Hematopoietic multipotent progenitor cell treated with erythropoietin and hydrocortisone succinate and interleukin-3 and kit ligand, for 4 days (in vitro differentiated cells): ENCODE measurements at regions not wholly inside any gene's neighbourhood (a gene's known extent, or its start where the extent isn't known, plus 50 kb on each side); places are given as distances from the start of the nearest gene placed in this dataset.
"Not testable (repeated sequence)": the region's sequence is repeated elsewhere in the genome, so short reads cannot be mapped to it uniquely, and the experiment has no call there.

Experiments used
- DNase-seq: peaks from one replicate; pipeline ENCODE4 v3.0.0-alpha.2; 2015

- DNase-seq, result peak; percentile 51
These were observed 173.3 kb upstream of the BET1 start for GRCh38 chr7:94177441-94177840.

- peak; percentile 7 for DNase-seq
These were observed 174.1 kb upstream of the BET1 start for GRCh38 chr7:94178230-94178629.

- DNase-seq, result no peak
These were observed 175.3 kb upstream of the BET1 start for GRCh38 chr7:94179466-94179865.

- no peak for DNase-seq
These were observed 177.9 kb upstream of the BET1 start for GRCh38 chr7:94182066-94182465.

- DNase-seq, result no peak
These were observed 178.6 kb upstream of the BET1 start for GRCh38 chr7:94182721-94183120.

GRCh38 chr7:94183289-94183749 lies 179.2 kb upstream of the BET1 start:
- DNase-seq, result no peak

- no peak for DNase-seq
These were observed 179.7 kb upstream of the BET1 start for GRCh38 chr7:94183891-94184290.

GRCh38 chr7:94188350-94188749 lies 184.2 kb upstream of the BET1 start:
- DNase-seq, result no peak

- no peak for DNase-seq
These were observed 186.5 kb upstream of the BET1 start for GRCh38 chr7:94190599-94191061.

GRCh38 chr7:94194426-94194825 lies 190.3 kb upstream of the BET1 start:
- not testable (repeated sequence) for DNase-seq

GRCh38 chr7:94195201-94195600 lies 191.0 kb upstream of the BET1 start:
- DNase-seq, result no peak

- no peak for DNase-seq
These were observed 191.7 kb upstream of the BET1 start for GRCh38 chr7:94195813-94196212.

GRCh38 chr7:94205529-94205928 lies 189.2 kb upstream of the COL1A2 start:
- no peak for DNase-seq

- no peak for DNase-seq
These were observed 188.4 kb upstream of the COL1A2 start for GRCh38 chr7:94206295-94206694.

GRCh38 chr7:94212160-94212559 lies 182.5 kb upstream of the COL1A2 start:
- DNase-seq, result no peak

GRCh38 chr7:94216944-94217461 lies 177.7 kb upstream of the COL1A2 start:
- no peak for DNase-seq

GRCh38 chr7:94217766-94218165 lies 176.9 kb upstream of the COL1A2 start:
- DNase-seq, result no peak

- DNase-seq, result no peak
These were observed 172.2 kb upstream of the COL1A2 start for GRCh38 chr7:94222516-94222915.

- DNase-seq, result no peak
These were observed 171.2 kb upstream of the COL1A2 start for GRCh38 chr7:94223375-94224084.

- no peak for DNase-seq
These were observed 166.5 kb upstream of the COL1A2 start for GRCh38 chr7:94228223-94228622.

- no peak for DNase-seq
These were observed 166.0 kb upstream of the COL1A2 start for GRCh38 chr7:94228678-94229077.

- DNase-seq, result no peak
These were observed 163.4 kb upstream of the COL1A2 start for GRCh38 chr7:94231305-94231704.

- DNase-seq, result no peak
These were observed 157.7 kb upstream of the COL1A2 start for GRCh38 chr7:94236960-94237359.

GRCh38 chr7:94237417-94237816 lies 157.3 kb upstream of the COL1A2 start:
- peak; percentile 16 for DNase-seq
